Lower leg skin (tissue), 4 donors: ENCODE measurements at regions not wholly inside any gene's neighbourhood (a gene's known extent, or its start where the extent isn't known, plus 50 kb on each side); places are given as distances from the start of the nearest gene placed in this dataset.

Experiments used
- DNase-seq, 2 donors: peaks; one replicate each; pipeline ENCODE4 v3.0.0-alpha.2; 2019; ENCODE audit warnings: low spot score in 2 of 2
- H3K4me3 ChIP-seq: fragments of 200-600 bp; sonication (generic); 2 replicates; pipeline ENCODE4 v1.5.1; 2017; ENCODE audit warnings: mild to moderate bottlenecking, low read depth; ENCODE audit not compliant: poor library complexity, severe bottlenecking
- POLR2A ChIP-seq, 2 donors: fragments of 450-650 bp; IDR thresholded peaks; one replicate each; pipeline ENCODE4 v1.6.1; 2016 to 2017; ENCODE audit warnings: antibody characterized with exemption in 2 of 2, mild to moderate bottlenecking in 1 of 2, moderate library complexity in 1 of 2
- WGBS, 2 donors: methylation state at CpG; one replicate each; pipeline ENCODE4 v1.1.5; 2018; 5-methylcytosine and 5-hydroxymethylcytosine counted together
- intact Hi-C: fragments of 100-400 bp; cut with DNase I; formaldehyde crosslinking; loops from one replicate; pipeline ENCODE4 v1.15.0; 2023; ENCODE audit warnings: low total_unique reads
- TF ChIP-seq, protein P1 (sequence below), 3 donors: fragments of 450-650 bp; IDR thresholded peaks; one replicate each; pipeline ENCODE4 v1.5.1; 2016; ENCODE audit warnings: antibody characterized with exemption in 3 of 3, mild to moderate bottlenecking in 3 of 3, moderate library complexity in 2 of 3

DNA sequence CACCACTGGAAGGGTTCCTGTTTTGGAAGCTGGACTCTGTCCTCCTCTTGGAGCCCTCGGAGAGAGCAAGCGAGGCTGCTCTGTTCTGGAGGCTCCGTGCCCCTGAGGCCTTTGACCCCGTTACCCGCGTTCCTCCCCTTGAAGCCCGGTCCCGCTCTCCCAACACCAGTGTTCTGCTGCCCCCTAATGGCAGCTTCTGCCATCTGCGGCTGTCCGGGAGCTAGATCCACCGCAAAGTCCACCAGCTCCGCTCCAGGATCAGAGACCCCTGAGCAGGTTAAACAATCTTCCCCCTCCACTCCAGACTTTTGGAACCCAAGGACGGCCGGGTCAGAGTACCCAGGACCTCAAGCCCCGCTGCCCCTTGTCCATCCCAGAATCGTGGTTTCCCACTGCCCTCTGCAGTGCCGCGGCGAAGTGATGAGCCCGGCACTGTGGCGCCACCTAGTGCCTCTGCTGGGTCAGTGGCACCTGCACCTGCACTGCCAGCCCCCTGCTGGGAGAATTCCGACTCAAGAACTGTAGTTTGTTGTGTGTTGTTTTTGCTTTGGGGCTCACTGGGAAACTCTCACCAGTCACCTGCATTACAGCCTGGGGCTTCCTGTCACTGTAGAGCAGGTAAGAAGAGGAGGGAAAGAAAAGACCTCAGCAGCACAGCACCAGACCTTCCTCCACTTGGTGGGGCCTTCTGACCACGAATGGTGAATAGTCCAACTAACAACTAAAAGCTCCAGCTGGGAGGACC is 63.5 kb upstream of the NFASC start:
- intact Hi-C loops: loop anchor here (10.0 kb wide), 1 partner anchor 242 kb away; no protein-coding TSS in a partner anchor
- H3K4me3 ChIP-seq: no peak overlapping the region
- 4 to 5% methylated on average over 23 of the region's 23 CpGs for WGBS, 2 donors
- no peak for TF ChIP-seq POLR2A (IDR thresholded peaks at IDR 0.05)
- TF ChIP-seq, protein P1, sequence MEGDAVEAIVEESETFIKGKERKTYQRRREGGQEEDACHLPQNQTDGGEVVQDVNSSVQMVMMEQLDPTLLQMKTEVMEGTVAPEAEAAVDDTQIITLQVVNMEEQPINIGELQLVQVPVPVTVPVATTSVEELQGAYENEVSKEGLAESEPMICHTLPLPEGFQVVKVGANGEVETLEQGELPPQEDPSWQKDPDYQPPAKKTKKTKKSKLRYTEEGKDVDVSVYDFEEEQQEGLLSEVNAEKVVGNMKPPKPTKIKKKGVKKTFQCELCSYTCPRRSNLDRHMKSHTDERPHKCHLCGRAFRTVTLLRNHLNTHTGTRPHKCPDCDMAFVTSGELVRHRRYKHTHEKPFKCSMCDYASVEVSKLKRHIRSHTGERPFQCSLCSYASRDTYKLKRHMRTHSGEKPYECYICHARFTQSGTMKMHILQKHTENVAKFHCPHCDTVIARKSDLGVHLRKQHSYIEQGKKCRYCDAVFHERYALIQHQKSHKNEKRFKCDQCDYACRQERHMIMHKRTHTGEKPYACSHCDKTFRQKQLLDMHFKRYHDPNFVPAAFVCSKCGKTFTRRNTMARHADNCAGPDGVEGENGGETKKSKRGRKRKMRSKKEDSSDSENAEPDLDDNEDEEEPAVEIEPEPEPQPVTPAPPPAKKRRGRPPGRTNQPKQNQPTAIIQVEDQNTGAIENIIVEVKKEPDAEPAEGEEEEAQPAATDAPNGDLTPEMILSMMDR (IDR thresholded peaks at IDR 0.05): peak in 1 of 3 donors; percentile 89
- DNase-seq: peak; percentile 67 to 94

DNA sequence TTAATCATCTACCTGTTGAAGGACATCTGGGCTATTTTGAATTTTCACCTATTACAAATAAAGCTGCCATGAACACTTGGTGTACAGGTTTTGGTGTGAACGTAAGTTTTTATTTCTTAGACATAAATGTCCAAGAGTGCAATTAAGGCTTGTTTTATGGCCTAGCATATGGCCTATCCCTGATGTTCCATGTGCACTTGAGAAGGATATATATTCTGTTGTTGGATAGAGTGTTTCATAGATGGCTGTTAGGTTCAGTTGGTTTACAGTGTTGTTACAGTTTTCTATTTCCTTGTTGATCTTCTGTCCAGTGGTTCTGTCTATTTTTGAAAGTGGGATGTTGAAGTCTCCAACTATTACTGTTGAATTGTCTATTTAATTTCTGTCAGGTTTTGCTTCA is 61.2 kb upstream of the NFASC start:
- 92 to 98% methylated on average over 1 of the region's 1 CpG for WGBS, 2 donors
- intact Hi-C loops: loop anchor here (10.0 kb wide), 1 partner anchor 245 kb away; no protein-coding TSS in a partner anchor
- DNase-seq: no peak
- no peak overlapping the region for H3K4me3 ChIP-seq
- TF ChIP-seq, protein P1 (IDR thresholded peaks at IDR 0.05): no peak
- TF ChIP-seq POLR2A (IDR thresholded peaks at IDR 0.05): no peak

DNA sequence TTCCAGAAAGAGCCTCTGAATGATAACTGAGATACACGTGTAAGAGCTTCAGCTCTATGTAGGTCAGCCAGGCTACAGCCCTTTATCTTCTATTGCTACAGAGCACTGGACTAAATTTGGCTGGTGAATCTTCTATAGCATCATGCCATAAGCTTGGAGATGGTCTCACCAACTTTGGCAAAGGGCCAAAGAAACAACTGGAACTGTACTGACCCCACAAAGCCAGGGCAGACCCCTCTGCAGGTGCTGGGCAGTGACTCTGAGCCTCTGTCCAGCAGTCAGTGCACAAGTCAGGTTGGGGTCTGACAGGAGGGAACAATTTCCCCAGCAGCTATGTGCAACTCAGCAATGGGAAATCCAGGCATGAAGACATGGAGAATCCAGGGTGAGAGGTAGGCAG is 57.8 kb upstream of the NFASC start:
- TF ChIP-seq, protein P1 (IDR thresholded peaks at IDR 0.05): no peak
- TF ChIP-seq POLR2A (IDR thresholded peaks at IDR 0.05): no peak
- intact Hi-C loops: no loop called here
- DNase-seq: no peak
- 57 to 89% methylated on average over 1 of the region's 1 CpG for WGBS, 2 donors
- H3K4me3 ChIP-seq: no peak overlapping the region

DNA sequence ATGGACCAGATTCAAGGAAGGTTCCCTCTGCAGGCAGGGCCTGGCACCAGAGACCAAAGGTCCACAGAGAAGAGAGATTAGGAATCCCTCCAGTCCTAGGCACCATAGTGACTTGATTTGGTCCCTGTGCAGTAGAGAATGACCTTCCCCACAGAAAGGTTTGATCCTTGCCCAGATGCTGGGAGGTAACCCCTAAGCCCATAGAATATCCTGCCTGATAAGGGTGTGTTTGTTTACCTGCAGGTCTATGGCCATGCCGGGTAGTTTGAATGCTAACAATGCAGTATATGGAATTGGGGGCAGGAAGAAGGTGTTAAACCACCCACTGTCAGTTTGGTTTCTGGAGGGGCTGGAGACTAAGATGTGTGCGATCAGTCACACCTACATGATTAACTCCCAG is 57.1 kb upstream of the NFASC start:
- DNase-seq: no peak
- WGBS, 2 donors: 87 to 92% methylated on average over 2 of the region's 2 CpGs
- intact Hi-C loops: no loop called here
- H3K4me3 ChIP-seq: no peak overlapping the region
- TF ChIP-seq, protein P1 (IDR thresholded peaks at IDR 0.05): no peak
- TF ChIP-seq POLR2A (IDR thresholded peaks at IDR 0.05): no peak

DNA sequence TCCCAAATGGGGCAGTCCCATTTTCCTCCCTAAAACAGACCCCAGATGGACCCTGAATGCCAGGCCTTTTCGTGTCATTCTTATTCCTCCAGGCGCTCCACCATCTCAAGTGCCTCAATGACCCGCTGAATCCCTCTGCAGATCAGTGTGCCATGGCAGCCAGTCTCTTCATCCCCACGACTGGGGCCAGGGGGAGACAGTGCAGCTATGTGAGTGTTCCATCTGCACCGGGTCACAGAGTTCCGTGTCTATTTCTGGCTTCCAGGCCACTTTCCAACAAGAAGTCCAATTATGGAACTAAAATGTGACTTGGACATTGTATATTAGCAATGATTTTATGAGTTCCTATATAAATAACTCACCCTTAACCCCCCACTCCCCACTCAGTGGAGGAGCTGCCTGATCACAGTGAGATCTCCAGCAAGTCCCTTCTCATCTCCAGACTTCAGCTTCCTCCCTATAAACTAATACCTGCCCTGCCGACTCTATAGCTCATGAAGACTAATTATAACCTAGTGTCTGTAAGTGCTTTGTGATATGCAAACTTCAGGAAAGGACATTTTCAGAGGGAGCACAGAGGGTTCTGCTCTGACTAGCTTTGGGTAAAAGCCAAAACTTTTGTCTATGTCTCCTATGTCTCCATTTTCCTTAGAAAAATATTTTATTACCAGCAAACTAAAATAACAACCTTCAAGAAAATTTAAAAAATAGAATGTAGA is 56.3 kb upstream of the NFASC start:
- intact Hi-C loops: no loop called here
- no peak for TF ChIP-seq POLR2A (IDR thresholded peaks at IDR 0.05)
- TF ChIP-seq, protein P1 (IDR thresholded peaks at IDR 0.05): no peak
- DNase-seq: no peak
- H3K4me3 ChIP-seq: no peak overlapping the region
- WGBS, 2 donors: 71 to 72% methylated on average over 7 of the region's 7 CpGs
